Smooth muscle cell (in vitro differentiated cells): ENCODE measurements at regions not wholly inside any gene's neighbourhood (a gene's known extent, or its start where the extent isn't known, plus 50 kb on each side); places are given as distances from the start of the nearest gene placed in this dataset.

ENCODE experiments used
- DNase-seq: peaks from one replicate; lab custom pipeline; 2025; ENCODE audit not compliant: unreplicated experiment; lab: John Stamatoyannopoulos, UW
- H2AFZ ChIP-seq: fragments of 200-600 bp; sonication (generic); 2 replicates; pipeline ENCODE4 v1.6.0; 2016; ENCODE audit warnings: antibody characterized with exemption, low read depth, mild to moderate bottlenecking
- H3F3A ChIP-seq: fragments of 200-600 bp; sonication (generic); 2 replicates; pipeline ENCODE4 v1.6.0; 2017; ENCODE audit warnings: antibody characterized with exemption, low read depth
- H3K27ac ChIP-seq: fragments of 200-600 bp; sonication (generic); 2 replicates; pipeline ENCODE4 v1.5.1; 2016; ENCODE audit warnings: low read depth, mild to moderate bottlenecking
- H3K27me3 ChIP-seq: fragments of 200-600 bp; sonication (generic); 2 replicates; pipeline ENCODE4 v1.6.1; 2016; ENCODE audit warnings: low read depth, mild to moderate bottlenecking
- H3K36me3 ChIP-seq: fragments of 200-600 bp; sonication (generic); 2 replicates; pipeline ENCODE4 v1.5.1; 2016; ENCODE audit warnings: low read depth
- H3K4me1 ChIP-seq: fragments of 200-600 bp; sonication (generic); 2 replicates; pipeline ENCODE4 v1.5.1; 2016; ENCODE audit warnings: low read depth
- H3K4me2 ChIP-seq: fragments of 200-600 bp; sonication (generic); 2 replicates; pipeline ENCODE4 v1.6.0; 2016; ENCODE audit warnings: mild to moderate bottlenecking
- H3K4me3 ChIP-seq: fragments of 200-600 bp; sonication (generic); 2 replicates; pipeline ENCODE4 v1.5.1; 2016; ENCODE audit warnings: mild to moderate bottlenecking
- H3K79me2 ChIP-seq: fragments of 200-600 bp; sonication (generic); 2 replicates; pipeline ENCODE4 v1.6.0; 2016; ENCODE audit warnings: low read depth, mild to moderate bottlenecking
- H3K9ac ChIP-seq: fragments of 200-600 bp; sonication (generic); 2 replicates; pipeline ENCODE4 v1.6.0; 2016; ENCODE audit warnings: low read depth
- H3K9me3 ChIP-seq: fragments of 200-600 bp; sonication (generic); replicated peaks from 2 replicates; pipeline ENCODE4 v1.5.1; 2016; ENCODE audit warnings: low read depth
- H4K20me1 ChIP-seq: fragments of 200-600 bp; sonication (generic); 2 replicates; pipeline ENCODE4 v1.6.0; 2016; ENCODE audit warnings: low read depth
- WGBS: methylation state at CpG from one replicate; pipeline ENCODE4 v1.1.7; 2016; ENCODE audit warnings: low lambda C conversion rate; 5-methylcytosine and 5-hydroxymethylcytosine counted together
- TF ChIP-seq, protein P1 (sequence below): fragments of 200-600 bp; sonication (generic); IDR thresholded peaks from 2 replicates; pipeline ENCODE4 v1.5.1; 2017; ENCODE audit warnings: borderline replicate concordance, mild to moderate bottlenecking, antibody characterized with exemption; ENCODE audit not compliant: insufficient read depth, poor library complexity, severe bottlenecking

DNA sequence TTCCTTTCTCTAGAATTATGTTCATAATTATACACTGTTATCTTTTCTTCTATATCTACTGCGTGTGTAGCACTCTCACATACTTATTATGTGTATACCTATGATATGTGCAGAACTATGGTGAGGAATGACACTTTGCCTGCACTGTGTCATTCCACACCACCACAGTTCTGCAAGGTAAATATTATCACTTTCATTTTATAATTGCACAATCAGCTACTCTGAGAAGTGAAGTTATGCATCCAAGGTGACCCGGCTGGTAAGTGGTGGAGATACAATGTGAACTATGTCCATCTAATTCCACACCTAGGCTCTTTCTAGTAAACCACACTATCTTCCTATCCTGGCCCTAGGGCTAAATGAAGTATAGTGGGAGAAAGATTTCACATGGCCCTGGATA, 170.1 kb upstream of the ATP10B start:
- Histone ChIP-seq H3K36me3 (no peaks in the 10 kb centered on the region), H3K4me2 (no peak overlapping the region), H3K9ac (no peak overlapping the region), H3F3A (no peaks in the 10 kb centered on the region), H3K4me3 (no peak overlapping the region), H3K79me2 (no peaks in the 10 kb centered on the region), H3K27me3 (peaks cover 4% of the 10 kb centered on the region), H2AFZ (no peak overlapping the region), H3K4me1 (no peaks in the 10 kb centered on the region), H4K20me1 (no peaks in the 10 kb centered on the region), H3K9me3 (no peaks in the 10 kb centered on the region), H3K27ac (no peak overlapping the region)
- WGBS = 92% methylated on average over 2 of the region's 2 CpGs
- no peak for DNase-seq
- TF ChIP-seq, protein P1, sequence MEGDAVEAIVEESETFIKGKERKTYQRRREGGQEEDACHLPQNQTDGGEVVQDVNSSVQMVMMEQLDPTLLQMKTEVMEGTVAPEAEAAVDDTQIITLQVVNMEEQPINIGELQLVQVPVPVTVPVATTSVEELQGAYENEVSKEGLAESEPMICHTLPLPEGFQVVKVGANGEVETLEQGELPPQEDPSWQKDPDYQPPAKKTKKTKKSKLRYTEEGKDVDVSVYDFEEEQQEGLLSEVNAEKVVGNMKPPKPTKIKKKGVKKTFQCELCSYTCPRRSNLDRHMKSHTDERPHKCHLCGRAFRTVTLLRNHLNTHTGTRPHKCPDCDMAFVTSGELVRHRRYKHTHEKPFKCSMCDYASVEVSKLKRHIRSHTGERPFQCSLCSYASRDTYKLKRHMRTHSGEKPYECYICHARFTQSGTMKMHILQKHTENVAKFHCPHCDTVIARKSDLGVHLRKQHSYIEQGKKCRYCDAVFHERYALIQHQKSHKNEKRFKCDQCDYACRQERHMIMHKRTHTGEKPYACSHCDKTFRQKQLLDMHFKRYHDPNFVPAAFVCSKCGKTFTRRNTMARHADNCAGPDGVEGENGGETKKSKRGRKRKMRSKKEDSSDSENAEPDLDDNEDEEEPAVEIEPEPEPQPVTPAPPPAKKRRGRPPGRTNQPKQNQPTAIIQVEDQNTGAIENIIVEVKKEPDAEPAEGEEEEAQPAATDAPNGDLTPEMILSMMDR = no peak

DNA sequence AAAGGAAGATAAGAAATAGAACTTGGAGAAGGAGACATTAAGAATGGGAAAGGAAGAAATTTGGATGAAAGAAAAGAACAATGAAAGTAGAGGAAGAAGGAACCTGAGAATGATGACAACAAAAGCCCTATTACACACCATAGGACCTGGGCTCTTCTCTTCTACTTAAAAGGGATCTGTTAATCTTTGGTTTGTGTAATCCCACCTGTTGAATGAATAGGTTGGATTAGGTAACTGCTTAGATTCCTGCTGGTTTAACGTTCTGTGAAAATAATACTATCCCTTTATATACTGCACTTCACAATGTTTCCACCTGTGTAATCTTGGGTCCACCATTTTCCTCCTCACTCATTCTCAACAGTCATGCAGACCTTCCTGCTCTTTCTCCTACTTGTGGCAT, 157.8 kb upstream of the ATP10B start:
- DNase-seq = no peak
- TF ChIP-seq, protein P1 = no peak
- Histone ChIP-seq H3K27me3 (no peaks in the 10 kb centered on the region), H4K20me1 (no peaks in the 10 kb centered on the region), H3K9me3 (no peaks in the 10 kb centered on the region), H3K4me2 (no peak overlapping the region), H2AFZ (no peak overlapping the region), H3K4me1 (no peaks in the 10 kb centered on the region), H3K36me3 (no peaks in the 10 kb centered on the region), H3K4me3 (no peak overlapping the region), H3K27ac (no peak overlapping the region), H3F3A (no peaks in the 10 kb centered on the region), H3K79me2 (no peaks in the 10 kb centered on the region), H3K9ac (no peak overlapping the region)
- WGBS = 84% methylated on average over 1 of the region's 1 CpG

GRCh38 chr5:161009194-161009593, 157.2 kb upstream of the ATP10B start:
- TF ChIP-seq, protein P1 = no peak
- H3F3A ChIP-seq = no peaks in the 10 kb centered on the region
- H3K27me3 ChIP-seq = no peaks in the 10 kb centered on the region
- H3K27ac ChIP-seq = no peak overlapping the region
- no peaks in the 10 kb centered on the region for H3K4me1 ChIP-seq
- no peaks in the 10 kb centered on the region for H3K9me3 ChIP-seq
- no peaks in the 10 kb centered on the region for H4K20me1 ChIP-seq
- 60% methylated on average over 2 of the region's 2 CpGs for WGBS
- no peak overlapping the region for H2AFZ ChIP-seq
- H3K36me3 ChIP-seq = no peaks in the 10 kb centered on the region
- no peak overlapping the region for H3K9ac ChIP-seq
- H3K79me2 ChIP-seq = no peaks in the 10 kb centered on the region
- DNase-seq = no peak
- H3K4me3 ChIP-seq = no peak overlapping the region
- H3K4me2 ChIP-seq = no peak overlapping the region

- H3K36me3 ChIP-seq = no peaks in the 10 kb centered on the region
- no peaks in the 10 kb centered on the region for H3K27me3 ChIP-seq
- no peaks in the 10 kb centered on the region for H4K20me1 ChIP-seq
- H3K4me1 ChIP-seq = no peaks in the 10 kb centered on the region
- no peak overlapping the region for H3K4me2 ChIP-seq
- 89% methylated on average over 2 of the region's 2 CpGs for WGBS
- TF ChIP-seq, protein P1 = no peak
- no peak overlapping the region for H2AFZ ChIP-seq
- no peak for DNase-seq
- H3K9me3 ChIP-seq = no peaks in the 10 kb centered on the region
- no peaks in the 10 kb centered on the region for H3F3A ChIP-seq
- H3K79me2 ChIP-seq = no peaks in the 10 kb centered on the region
- no peak overlapping the region for H3K9ac ChIP-seq
- no peak overlapping the region for H3K4me3 ChIP-seq
- no peak overlapping the region for H3K27ac ChIP-seq
Observed at GRCh38 chr5:161007879-161008278, 155.9 kb upstream of the ATP10B start.
